NCI-H82 treated with DMSO at 0.1 percent for 48 hours (cell line): ENCODE measurements at regions not wholly inside any gene's neighbourhood (a gene's known extent, or its start where the extent isn't known, plus 50 kb on each side); places are given as distances from the start of the nearest gene placed in this dataset.

Experiments
- DNase-seq: peaks from one replicate; lab custom pipeline; 2025; ENCODE audit not compliant: unreplicated experiment; lab: John Stamatoyannopoulos, UW

DNA sequence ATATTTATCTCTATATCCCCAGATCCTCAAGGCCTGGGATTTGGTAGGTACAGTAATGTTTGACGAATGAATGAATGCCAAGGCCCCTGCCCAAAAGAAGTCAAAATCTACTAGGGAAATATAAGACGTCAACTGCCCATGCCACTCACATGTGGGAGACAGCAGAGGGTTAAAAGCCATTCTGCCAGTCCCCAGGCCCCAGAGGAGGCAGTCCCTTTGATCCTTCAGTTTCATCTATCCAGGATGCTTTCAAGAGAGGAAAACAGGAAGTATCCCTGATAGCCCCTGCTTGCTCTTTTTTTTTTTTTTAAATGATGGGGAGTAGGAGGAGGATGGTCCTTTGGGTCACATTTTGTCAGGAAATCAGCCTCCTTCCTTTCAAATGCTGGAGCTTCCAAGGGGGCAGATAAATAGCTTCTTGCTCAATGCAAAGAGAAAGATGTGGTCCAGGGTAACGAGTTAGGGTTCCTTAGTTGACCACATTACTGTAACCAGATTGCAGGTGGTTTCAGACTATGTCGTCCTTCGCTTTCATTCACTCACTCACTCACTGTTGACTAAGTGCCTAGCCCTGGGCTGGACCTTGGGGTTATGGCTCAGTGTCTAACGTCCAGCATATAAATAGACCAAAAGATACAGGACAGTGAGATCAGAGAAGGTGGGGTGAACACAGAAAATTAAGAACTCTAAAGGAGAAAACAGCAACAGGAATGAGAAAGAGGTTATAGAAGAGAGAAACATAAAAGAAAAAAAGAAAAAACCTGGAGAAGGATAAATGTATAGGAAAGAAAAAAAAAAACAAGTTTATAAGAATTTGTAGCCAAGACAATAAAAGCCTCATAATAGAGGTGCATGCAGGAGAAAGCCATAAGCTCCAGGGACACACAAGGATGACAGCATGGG is 64.6 kb upstream of the PIM1 start:
- DNase-seq: no peak

DNA sequence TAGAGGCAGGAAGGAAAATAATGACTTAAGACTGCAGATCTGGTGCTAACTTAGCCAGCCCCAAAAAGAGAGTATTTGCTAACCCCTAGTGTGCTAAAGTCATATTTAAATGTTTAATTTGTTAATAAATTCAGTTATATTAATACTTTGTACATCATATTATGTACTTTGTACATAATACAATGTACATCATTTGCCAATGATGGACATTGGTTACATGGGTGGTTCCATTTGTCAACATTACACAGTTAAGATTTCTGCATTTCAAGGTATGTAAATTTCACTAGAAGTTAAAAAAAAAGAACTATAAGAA is 63.9 kb upstream of the PIM1 start:
- no peak for DNase-seq

DNA sequence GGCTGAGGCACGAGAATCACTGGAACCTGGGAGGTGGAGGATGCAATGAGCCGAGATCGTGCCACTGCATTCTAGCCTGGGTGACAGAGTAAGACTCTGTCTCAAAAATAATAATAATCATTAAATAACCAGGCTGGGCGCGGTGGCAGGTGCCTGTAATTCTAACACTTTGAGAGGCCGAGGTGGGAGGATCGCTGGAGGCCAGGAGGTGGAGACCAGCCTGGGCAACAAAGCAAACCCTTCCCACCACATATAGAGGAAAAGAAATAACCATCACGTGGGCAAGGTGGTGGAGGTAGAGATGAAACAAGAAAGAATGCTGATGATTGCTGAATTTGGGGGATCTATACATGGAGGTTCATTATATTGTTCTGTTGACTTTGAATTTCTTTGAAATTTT is 63.4 kb upstream of the PIM1 start:
- no peak for DNase-seq

DNA sequence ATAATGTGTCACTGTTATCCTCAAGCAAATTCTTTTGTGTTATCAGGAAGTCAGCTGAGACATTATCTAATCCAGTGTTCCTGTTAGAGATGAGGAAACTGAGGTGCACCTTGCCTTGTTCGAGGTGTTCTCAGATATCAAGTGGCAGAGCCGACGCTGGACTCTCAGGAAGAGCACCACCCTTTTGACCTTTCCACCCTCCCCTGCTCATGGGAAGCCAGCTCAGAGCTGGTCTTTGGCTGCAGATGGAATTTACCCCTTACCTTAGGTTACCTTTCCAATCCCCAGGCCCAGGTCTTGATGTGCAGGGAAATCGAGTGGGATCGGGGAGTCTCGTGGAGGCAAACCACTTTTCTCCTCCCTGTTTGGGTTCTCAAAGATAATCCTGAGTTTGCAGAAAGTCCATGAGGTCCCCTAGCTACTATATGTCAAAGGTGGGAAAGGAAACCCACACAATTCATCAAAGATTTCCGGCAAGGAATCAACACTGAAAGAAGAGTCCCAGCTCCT is 62.9 kb upstream of the PIM1 start:
- DNase-seq: no peak

- peak; percentile 85 for DNase-seq
Observed at GRCh38 chr6:37109714-37110499, 60.0 kb upstream of the PIM1 start.

- DNase-seq: no peak
Observed at GRCh38 chr6:37110500-37111461, 59.2 kb upstream of the PIM1 start.

DNA sequence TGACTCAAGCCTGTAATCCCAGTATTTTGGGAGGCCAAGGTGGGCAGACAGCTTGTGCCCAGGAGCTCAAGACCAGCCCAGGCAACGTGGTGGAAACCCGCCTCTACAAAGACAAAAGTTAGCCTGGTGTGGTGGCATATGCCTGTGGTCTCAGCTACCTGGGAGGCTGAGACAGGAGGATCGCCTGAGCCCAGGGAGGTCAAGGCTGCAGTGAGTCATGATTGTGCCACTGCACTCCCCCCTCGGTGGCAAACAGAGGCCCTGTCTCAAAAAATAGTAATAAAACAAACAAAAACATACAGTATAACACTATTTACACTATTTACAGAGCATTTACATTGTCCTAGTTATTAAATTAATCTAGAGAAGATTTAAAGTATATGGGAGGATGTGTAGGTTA is 56.0 kb upstream of the PIM1 start:
- no peak for DNase-seq

DNA sequence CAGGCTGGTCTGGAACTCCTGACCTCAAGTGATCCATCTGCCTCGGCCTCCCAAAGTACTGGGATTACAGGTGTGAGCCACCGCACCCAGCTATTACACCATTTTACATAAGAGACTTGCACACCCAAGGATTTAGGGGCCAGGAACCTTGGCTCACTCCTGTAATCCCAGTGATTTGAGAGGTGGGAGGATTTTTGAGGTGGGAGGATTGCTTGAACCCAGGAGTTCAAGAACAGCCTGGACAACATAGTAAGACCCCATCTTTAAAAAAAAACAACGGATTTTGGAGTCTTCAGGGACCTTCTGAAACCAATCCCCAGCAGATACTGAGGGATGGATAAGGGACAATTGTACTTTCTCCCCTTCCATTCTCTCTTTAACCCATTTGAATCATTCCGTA is 55.3 kb upstream of the PIM1 start:
- DNase-seq: no peak

- DNase-seq: peak; percentile 28
Observed at GRCh38 chr6:37115236-37115895, 54.6 kb upstream of the PIM1 start.

GRCh38 chr6:37116326-37116725 is 53.6 kb upstream of the PIM1 start:
- no peak for DNase-seq

- no peak for DNase-seq
Observed at GRCh38 chr6:37119387-37119886, 50.5 kb upstream of the PIM1 start.
